Fibroblast of skin of scalp (primary cell): ENCODE measurements at regions not wholly inside any gene's neighbourhood (a gene's known extent, or its start where the extent isn't known, plus 50 kb on each side); places are given as distances from the start of the nearest gene placed in this dataset.
A peak's percentile ranks its signal among the peaks of the same experiment; 100 is the strongest.
"Not testable (repeated sequence)": the region's sequence is repeated elsewhere in the genome, so short reads cannot be mapped to it uniquely, and the experiment has no call there.

Source experiments
- DNase-seq: peaks from one replicate; pipeline ENCODE4 v3.0.0-alpha.2; 2013

- DNase-seq = no peak
These were observed 149.5 kb upstream of the NEDD9 start for GRCh38 chr6:11381801-11382513.

- DNase-seq = peak; percentile 81
These were observed 148.7 kb upstream of the NEDD9 start for GRCh38 chr6:11380969-11381744.

GRCh38 chr6:11380549-11380948, 148.1 kb upstream of the NEDD9 start:
- no peak for DNase-seq

GRCh38 chr6:11379805-11380204, 147.3 kb upstream of the NEDD9 start:
- no peak for DNase-seq

- DNase-seq = no peak
These were observed 146.2 kb upstream of the NEDD9 start for GRCh38 chr6:11378639-11379038.

- DNase-seq = no peak
These were observed 141.9 kb upstream of the NEDD9 start for GRCh38 chr6:11374036-11375010.

GRCh38 chr6:11373208-11373607, 140.7 kb upstream of the NEDD9 start:
- no peak for DNase-seq

GRCh38 chr6:11372186-11372790, 139.8 kb upstream of the NEDD9 start:
- not testable (repeated sequence) for DNase-seq

GRCh38 chr6:11370191-11371018, 137.9 kb upstream of the NEDD9 start:
- DNase-seq = no peak

- DNase-seq = no peak
These were observed 136.3 kb upstream of the NEDD9 start for GRCh38 chr6:11368760-11369159.

- DNase-seq = no peak
These were observed 135.8 kb upstream of the NEDD9 start for GRCh38 chr6:11368264-11368663.

- no peak for DNase-seq
These were observed 135.3 kb upstream of the NEDD9 start for GRCh38 chr6:11367638-11368199.

- DNase-seq = peak; percentile 29
These were observed 134.6 kb upstream of the NEDD9 start for GRCh38 chr6:11366934-11367637.

- no peak for DNase-seq
These were observed 133.9 kb upstream of the NEDD9 start for GRCh38 chr6:11366183-11366933.

GRCh38 chr6:11364971-11365397, 132.5 kb upstream of the NEDD9 start:
- DNase-seq = no peak

GRCh38 chr6:11363881-11364576, 131.6 kb upstream of the NEDD9 start:
- no peak for DNase-seq

GRCh38 chr6:11362564-11362963, 130.1 kb upstream of the NEDD9 start:
- DNase-seq = no peak

GRCh38 chr6:11358904-11359830, 126.7 kb upstream of the NEDD9 start:
- DNase-seq = no peak
